ENCODE measurements at regions not wholly inside any gene's neighbourhood (a gene's known extent, or its start where the extent isn't known, plus 50 kb on each side); places are given as distances from the start of the nearest gene placed in this dataset.

GRCh38 chrX:110414679-110415439 lies 56.2 kb downstream of the RTL9 start:
- Histone ChIP-seq H3K4me3 (ENCODE audit: low read length) (no peak overlapping the region), H3K79me2 (replicated peaks; ENCODE audit: insufficient read depth, low read length) (no peaks in the 10 kb centered on the region), H3K27ac (ENCODE audit: low read length) (no peak overlapping the region), H2AFZ (ENCODE audit: low read depth, low read length) (no peak overlapping the region), H3F3A (ENCODE audit: insufficient read depth, low read length, poor library complexity, severe bottlenecking) (no peaks in the 10 kb centered on the region), H3K27me3 (ENCODE audit: insufficient read depth, low read depth, low read length) (no peaks in the 10 kb centered on the region), H3K4me2 (ENCODE audit: low read length) (no peak overlapping the region), H3K9me3 (ENCODE audit: low read length) (no peaks in the 10 kb centered on the region), H3K36me3 (ENCODE audit: insufficient read depth, low read length) (no peaks in the 10 kb centered on the region), H4K20me1 (ENCODE audit: insufficient read depth) (no peaks in the 10 kb centered on the region), H3K9ac (ENCODE audit: low read length) (no peak overlapping the region), H3K9me2 (ENCODE audit: insufficient read depth, low read length) (no peaks in the 10 kb centered on the region)
- no peak for TF ChIP-seq TAF1 (IDR thresholded peaks at IDR 0.05; ENCODE audit: low read depth)
- TF ChIP-seq POLR2AphosphoS5 (IDR thresholded peaks at IDR 0.05) = no peak
- TF ChIP-seq SMC3 (conservative IDR thresholded peaks at IDR 0.05; ENCODE audit: poor library complexity) = no peak

- H3K4me2 ChIP-seq (ENCODE audit: low read length) = no peak overlapping the region
These were observed 57.0 kb downstream of the RTL9 start for GRCh38 chrX:110415440-110416170.

More at GRCh38 chrX:110415440-110416170, 57.0 kb downstream of the RTL9 start:
- no peaks in the 10 kb centered on the region for H3K9me3 ChIP-seq (ENCODE audit: low read length)
- H3K36me3 ChIP-seq (ENCODE audit: insufficient read depth, low read length) = no peaks in the 10 kb centered on the region
- no peaks in the 10 kb centered on the region for H3F3A ChIP-seq (ENCODE audit: insufficient read depth, low read length, poor library complexity, severe bottlenecking)
- H2AFZ ChIP-seq (ENCODE audit: low read depth, low read length) = no peak overlapping the region
- no peaks in the 10 kb centered on the region for H3K79me2 ChIP-seq (replicated peaks; ENCODE audit: insufficient read depth, low read length)
- no peak overlapping the region for H3K9ac ChIP-seq (ENCODE audit: low read length)
- no peak overlapping the region for H3K27ac ChIP-seq (ENCODE audit: low read length)
- no peaks in the 10 kb centered on the region for H3K9me2 ChIP-seq (ENCODE audit: insufficient read depth, low read length)
- TF ChIP-seq SMC3 (conservative IDR thresholded peaks at IDR 0.05; ENCODE audit: poor library complexity) = no peak
- no peak for TF ChIP-seq POLR2AphosphoS5 (IDR thresholded peaks at IDR 0.05)
- TF ChIP-seq MXI1 (conservative IDR thresholded peaks at IDR 0.05; ENCODE audit: poor library complexity, severe bottlenecking) = no peak
- no peak for TF ChIP-seq CTCF (IDR thresholded peaks at IDR 0.05; ENCODE audit: poor library complexity, severe bottlenecking)
- no peak for TF ChIP-seq EZH2 (IDR thresholded peaks at IDR 0.05; ENCODE audit: borderline replicate concordance, insufficient read depth, low read length, poor library complexity, severe bottlenecking)
- no peak for TF ChIP-seq TAF1 (IDR thresholded peaks at IDR 0.05; ENCODE audit: low read depth)
- no peak for TF ChIP-seq EP300 (conservative IDR thresholded peaks at IDR 0.05; ENCODE audit: poor library complexity, severe bottlenecking)
- no peak for TF ChIP-seq RAD21 (conservative IDR thresholded peaks at IDR 0.05)
- TF ChIP-seq REST (IDR thresholded peaks at IDR 0.05; ENCODE audit: borderline replicate concordance) = no peak
- no peak overlapping the region for H3K4me3 ChIP-seq (ENCODE audit: low read length)
- H4K20me1 ChIP-seq (ENCODE audit: insufficient read depth) = no peaks in the 10 kb centered on the region
- H3K27me3 ChIP-seq (ENCODE audit: insufficient read depth, low read depth, low read length) = no peaks in the 10 kb centered on the region

All from neural cell (in vitro differentiated cells).